ENCODE measurements at regions not wholly inside any gene's neighbourhood (a gene's known extent, or its start where the extent isn't known, plus 50 kb on each side); places are given as distances from the start of the nearest gene placed in this dataset.

- TF ChIP-seq ZNF263 (CRISPR knock-in tag; IDR thresholded peaks at IDR 0.05; ENCODE audit: low read depth) (no peak), NR1H2 (CRISPR knock-in tag; IDR thresholded peaks at IDR 0.05) (no peak), ELF4 (CRISPR knock-in tag; IDR thresholded peaks at IDR 0.05; ENCODE audit: low read depth) (no peak), RELA (CRISPR knock-in tag; IDR thresholded peaks at IDR 0.05; ENCODE audit: borderline replicate concordance) (no peak), ATF6 (CRISPR knock-in tag; IDR thresholded peaks at IDR 0.05) (no peak), ZNF532 (CRISPR knock-in tag; IDR thresholded peaks at IDR 0.05; ENCODE audit: borderline replicate concordance) (no peak)
Measured at GRCh38 chr1:87588495-87588894, 259.8 kb downstream of the LMO4 start (continued).

GRCh38 chr1:87591492-87591891 lies 262.8 kb downstream of the LMO4 start:
- POLR2A ChIA-PET, result no interaction called here
- H3K4me3 Mint-ChIP-seq, result no peak overlapping the region
- ATAC-seq, result no peak

GRCh38 chr1:87592156-87592555 lies 263.5 kb downstream of the LMO4 start:
- Mint-ChIP-seq H3K9me3 (peaks cover 2% of the 10 kb centered on the region; the same call in 1 of the 2 replicates), H3K4me3 (no peak overlapping the region), H3K27ac (no peak overlapping the region), H3K36me3 (no peaks in the 10 kb centered on the region), H3K27me3 (ENCODE audit: low read depth) (no peaks in the 10 kb centered on the region), H3K4me1 (no peaks in the 10 kb centered on the region)
- CTCF ChIA-PET, result no interaction called here
- ATAC-seq, result no peak
- TF ChIP-seq CBFB (CRISPR knock-in tag; IDR thresholded peaks at IDR 0.05; ENCODE audit: low read depth) (no peak), ZMAT4 (CRISPR knock-in tag; IDR thresholded peaks at IDR 0.05) (no peak), CDX4 (CRISPR knock-in tag; IDR thresholded peaks at IDR 0.05; ENCODE audit: borderline replicate concordance) (no peak), JUN (CRISPR knock-in tag; IDR thresholded peaks at IDR 0.05) (no peak), HMGA2 (CRISPR knock-in tag; IDR thresholded peaks at IDR 0.05) (no peak), PRRX2 (CRISPR knock-in tag; IDR thresholded peaks at IDR 0.05) (no peak), GRHL2 (CRISPR knock-in tag; IDR thresholded peaks at IDR 0.05; ENCODE audit: insufficient replicate concordance, severe bottlenecking) (no peak)
- DNase-seq (ENCODE audit: low spot score), result no peak
- POLR2A ChIA-PET, result no interaction called here

More at GRCh38 chr1:87591492-87591891, 262.8 kb downstream of the LMO4 start:
- Mint-ChIP-seq H3K9me3 (no peaks in the 10 kb centered on the region), H3K4me1 (no peaks in the 10 kb centered on the region), H3K36me3 (no peaks in the 10 kb centered on the region), H3K27ac (no peak overlapping the region), H3K27me3 (ENCODE audit: low read depth) (no peaks in the 10 kb centered on the region)
- TF ChIP-seq PRRX2 (CRISPR knock-in tag; IDR thresholded peaks at IDR 0.05), result no peak
- no peak for TF ChIP-seq ZNF121 (CRISPR knock-in tag; IDR thresholded peaks at IDR 0.05)
- CTCF ChIA-PET, result no interaction called here
- no peak for DNase-seq (ENCODE audit: low spot score)
